Duodenal mucosa (tissue), 2 donors: ENCODE measurements at regions not wholly inside any gene's neighbourhood (a gene's known extent, or its start where the extent isn't known, plus 50 kb on each side); places are given as distances from the start of the nearest gene placed in this dataset.
"Not testable (repeated sequence)": the region's sequence is repeated elsewhere in the genome, so short reads cannot be mapped to it uniquely, and the experiment has no call there.

Source experiments
- H3K27ac ChIP-seq: one replicate; pipeline ENCODE4 v1.7.0; 2013; ENCODE audit warnings: low read depth, low read length
- H3K27me3 ChIP-seq, 2 donors: one replicate each; pipeline ENCODE4 v1.7.0; 2013; ENCODE audit warnings: low read length in 2 of 2, control low read depth in 1 of 2; ENCODE audit not compliant: insufficient read depth in 2 of 2, control insufficient read depth in 1 of 2
- H3K36me3 ChIP-seq, 2 donors: one replicate each; pipeline ENCODE4 v1.7.0; 2013; ENCODE audit warnings: low read length in 2 of 2, control low read depth in 1 of 2; ENCODE audit not compliant: insufficient read depth in 2 of 2, control insufficient read depth in 1 of 2
- H3K4me1 ChIP-seq, 2 donors: one replicate each; pipeline ENCODE4 v1.7.0; 2013; ENCODE audit warnings: low read length in 2 of 2, control low read depth in 1 of 2; ENCODE audit not compliant: insufficient read depth in 2 of 2, control insufficient read depth in 1 of 2
- H3K4me3 ChIP-seq, 2 donors: one replicate each; pipeline ENCODE4 v1.7.0; 2013; ENCODE audit warnings: low read length in 2 of 2, low read depth in 1 of 2
- H3K9ac ChIP-seq, 2 donors: one replicate each; pipeline ENCODE4 v1.7.0; 2013; ENCODE audit warnings: low read length in 2 of 2, low read depth in 1 of 2
- H3K9me3 ChIP-seq, 2 donors: one replicate each; pipeline ENCODE4 v1.7.0; 2013; ENCODE audit warnings: low read length in 2 of 2, control low read depth in 1 of 2; ENCODE audit not compliant: control insufficient read depth in 1 of 2

DNA sequence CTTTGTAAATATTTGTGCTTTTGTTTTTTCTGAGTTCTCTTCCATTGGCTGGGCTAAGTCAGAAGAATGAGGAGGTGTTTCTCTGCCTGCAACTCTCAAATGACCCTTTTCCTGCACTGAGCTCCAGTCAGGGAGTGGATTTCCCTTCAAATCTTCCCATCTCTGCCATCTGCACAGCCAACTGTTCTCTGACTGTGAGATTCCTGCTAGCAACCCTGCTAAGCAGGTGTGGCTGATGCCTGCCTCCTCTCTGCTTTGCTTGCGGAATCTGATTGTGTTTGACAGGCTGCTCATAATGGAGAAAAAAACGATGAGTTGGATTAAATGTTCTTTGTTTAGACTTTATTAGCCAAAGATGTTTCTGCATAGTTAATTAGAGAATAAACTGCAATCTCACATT is 519.8 kb downstream of the TMEM114 start:
- Histone ChIP-seq H3K27me3 (no peaks in the 10 kb centered on the region), H3K36me3 (no peaks in the 10 kb centered on the region), H3K4me3 (no peak overlapping the region), H3K4me1 (no peaks in the 10 kb centered on the region), H3K9ac (no peak overlapping the region), H3K27ac (no peak overlapping the region), H3K9me3 (peaks cover 6 to 11% of the 10 kb centered on the region in 2 donors)

DNA sequence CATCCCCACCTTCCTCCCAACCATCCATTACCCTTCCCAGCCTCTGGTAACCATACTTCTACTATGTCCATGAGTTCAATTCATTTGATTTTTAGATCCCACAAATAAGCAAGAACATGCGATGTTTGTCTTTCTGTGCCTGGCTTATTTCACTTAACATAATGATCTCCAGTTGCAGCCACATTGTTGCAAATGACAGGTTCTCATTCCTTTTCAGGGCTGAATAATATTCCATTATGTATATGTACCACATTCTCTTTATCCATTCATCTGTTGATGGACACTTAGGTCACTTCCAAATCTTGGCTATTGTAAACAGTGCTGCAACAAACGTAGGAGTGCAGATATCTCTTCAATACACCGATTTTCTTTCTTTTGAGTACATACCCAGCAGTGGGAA is 522.1 kb downstream of the TMEM114 start:
- H3K9me3 ChIP-seq: peaks cover 11 to 16% of the 10 kb centered on the region in 2 donors
- not testable (repeated sequence) for H3K27ac ChIP-seq

DNA sequence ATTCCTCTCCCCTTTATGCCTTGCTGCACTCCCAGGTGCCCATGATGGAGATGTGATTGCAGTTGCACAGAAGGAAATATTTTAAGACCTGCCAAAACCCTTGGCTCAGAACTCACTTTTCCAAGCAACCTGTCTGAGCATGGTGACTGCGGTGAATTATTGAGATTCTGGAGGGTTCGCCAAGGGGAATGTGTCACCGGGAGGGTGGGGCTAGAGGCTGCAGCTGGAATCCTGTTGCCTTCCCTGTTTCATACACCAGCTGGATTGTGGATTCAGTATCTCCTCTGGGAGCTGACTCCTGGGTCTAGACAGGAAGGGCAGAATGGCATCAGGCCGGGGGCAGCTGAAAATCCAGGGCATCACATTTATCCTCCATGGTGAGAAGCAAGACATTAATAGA is 527.2 kb downstream of the TMEM114 start:
- Histone ChIP-seq H3K27me3 (no peaks in the 10 kb centered on the region), H3K9me3 (peaks cover 11 to 16% of the 10 kb centered on the region in 2 donors), H3K36me3 (no peaks in the 10 kb centered on the region), H3K4me1 (no peaks in the 10 kb centered on the region), H3K4me3 (no peak overlapping the region), H3K27ac (no peak overlapping the region), H3K9ac (no peak overlapping the region)

More for the DNA sequence above, 522.1 kb downstream of the TMEM114 start:
- not testable (repeated sequence) for H3K9ac ChIP-seq, H3K27me3 ChIP-seq, H3K4me3 ChIP-seq, H3K4me1 ChIP-seq, H3K36me3 ChIP-seq

DNA sequence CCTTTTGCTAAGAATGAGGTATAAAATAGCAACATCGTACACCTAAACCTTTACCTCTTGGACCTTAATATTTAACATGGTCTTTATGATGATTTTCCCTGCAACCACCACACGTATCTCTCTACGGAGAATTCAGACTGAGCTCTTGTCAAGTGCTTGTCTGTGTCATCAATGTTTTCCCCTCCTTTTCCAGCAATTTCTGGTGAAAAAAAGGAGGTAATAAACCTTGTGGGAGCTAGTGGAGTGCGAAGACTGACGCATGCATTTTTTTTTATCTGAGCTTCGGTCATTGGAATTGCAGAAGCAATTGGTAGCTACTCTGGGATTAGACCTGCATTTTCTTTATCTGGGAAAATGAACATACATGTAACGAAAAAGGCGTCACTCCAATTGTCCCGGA is 527.6 kb downstream of the TMEM114 start:
- Histone ChIP-seq H3K27ac (no peak overlapping the region), H3K4me1 (no peaks in the 10 kb centered on the region), H3K9me3 (peaks cover 11 to 16% of the 10 kb centered on the region in 2 donors), H3K4me3 (no peak overlapping the region), H3K36me3 (no peaks in the 10 kb centered on the region), H3K27me3 (no peaks in the 10 kb centered on the region), H3K9ac (no peak overlapping the region)

DNA sequence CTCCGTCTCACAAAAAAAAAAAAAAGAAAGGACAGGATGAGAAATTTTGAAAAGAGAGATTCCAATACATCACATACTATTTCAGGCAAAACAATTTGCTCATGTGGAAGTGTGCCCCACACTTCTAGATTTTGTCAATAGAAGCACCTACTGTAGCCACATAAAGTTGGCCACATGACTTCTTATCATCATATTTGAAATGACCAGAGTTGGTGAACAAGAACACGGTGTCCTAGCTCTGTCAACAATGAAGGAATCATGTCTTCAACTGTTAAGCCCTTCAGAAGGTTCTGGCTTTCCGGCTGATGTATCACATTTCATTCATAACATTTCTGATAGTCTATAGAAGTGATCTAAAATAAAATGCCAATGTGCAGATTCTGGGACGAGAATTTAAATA is 534.5 kb downstream of the TMEM114 start:
- Histone ChIP-seq H3K9me3 (no peaks in the 10 kb centered on the region), H3K36me3 (no peaks in the 10 kb centered on the region), H3K9ac (no peak overlapping the region), H3K27ac (no peak overlapping the region), H3K27me3 (no peaks in the 10 kb centered on the region), H3K4me1 (no peaks in the 10 kb centered on the region), H3K4me3 (no peak overlapping the region)

DNA sequence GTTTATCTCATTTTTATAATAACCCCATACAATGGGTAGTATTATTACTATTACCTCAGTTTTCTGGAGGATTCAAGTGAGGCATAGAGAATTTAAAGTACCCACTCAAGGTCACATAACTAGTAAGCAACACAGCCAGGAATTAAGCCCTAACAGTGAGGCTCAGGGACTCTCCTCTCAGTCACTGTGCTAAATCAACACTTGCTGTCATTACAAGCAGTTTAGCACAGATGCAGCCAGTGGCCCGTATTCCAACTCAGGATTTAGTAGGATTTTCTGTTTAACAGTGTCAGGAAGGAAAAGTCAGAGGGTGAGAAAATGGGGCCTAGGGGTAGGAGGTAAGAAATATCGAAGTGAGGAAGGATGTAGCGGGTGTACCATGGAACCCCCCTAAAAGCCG is 536.9 kb downstream of the TMEM114 start:
- Histone ChIP-seq H3K4me3 (no peak overlapping the region), H3K9ac (no peak overlapping the region), H3K27me3 (no peaks in the 10 kb centered on the region), H3K4me1 (no peaks in the 10 kb centered on the region), H3K9me3 (no peaks in the 10 kb centered on the region), H3K36me3 (no peaks in the 10 kb centered on the region), H3K27ac (no peak overlapping the region)

DNA sequence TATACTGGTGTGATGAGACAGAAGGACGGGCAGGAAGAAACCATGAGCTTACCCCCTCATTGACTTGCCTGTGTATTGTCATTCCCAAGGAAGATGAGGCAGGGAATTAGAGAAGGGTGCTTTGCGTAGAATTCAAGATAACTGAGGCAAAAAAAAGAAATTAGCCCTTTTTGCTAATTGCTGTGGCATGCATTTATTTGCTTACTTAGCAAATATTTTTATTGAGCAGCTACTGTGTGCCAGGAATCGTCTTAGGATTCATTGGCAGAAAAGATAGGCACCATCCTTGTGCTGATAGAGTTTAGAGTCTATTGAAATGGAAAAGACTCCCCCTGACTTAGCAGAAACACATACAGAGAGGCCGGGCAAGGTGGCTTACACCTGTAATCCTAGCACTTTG is 541.9 kb downstream of the TMEM114 start:
- Histone ChIP-seq H3K9me3 (no peaks in the 10 kb centered on the region), H3K36me3 (no peaks in the 10 kb centered on the region), H3K27ac (no peak overlapping the region), H3K4me3 (no peak overlapping the region), H3K9ac (no peak overlapping the region), H3K27me3 (no peaks in the 10 kb centered on the region), H3K4me1 (no peaks in the 10 kb centered on the region)

DNA sequence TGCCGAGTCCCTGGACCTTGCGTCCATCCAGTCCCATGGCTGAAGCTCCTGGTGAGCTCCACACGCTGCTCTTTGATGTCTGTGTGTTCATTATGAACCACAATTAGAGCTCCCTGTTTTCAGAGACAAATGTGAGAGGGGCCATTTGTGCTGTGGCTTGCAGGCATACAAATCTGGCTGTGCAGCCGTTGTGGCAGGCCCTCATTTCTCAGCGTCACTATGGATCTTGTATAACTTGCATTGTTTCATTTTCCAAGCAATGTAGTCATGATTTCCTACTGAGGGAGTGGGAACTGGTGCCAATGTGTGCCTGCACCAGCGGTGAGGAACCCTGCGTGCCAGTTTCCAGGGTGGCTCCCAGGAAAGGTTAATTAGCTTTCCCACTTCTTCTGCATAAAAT is 542.6 kb downstream of the TMEM114 start:
- no peak overlapping the region for H3K27ac ChIP-seq
- H3K4me1 ChIP-seq: no peaks in the 10 kb centered on the region
- no peaks in the 10 kb centered on the region for H3K27me3 ChIP-seq
- no peak overlapping the region for H3K9ac ChIP-seq
- H3K9me3 ChIP-seq: no peaks in the 10 kb centered on the region
- no peaks in the 10 kb centered on the region for H3K36me3 ChIP-seq
- no peak overlapping the region for H3K4me3 ChIP-seq

DNA sequence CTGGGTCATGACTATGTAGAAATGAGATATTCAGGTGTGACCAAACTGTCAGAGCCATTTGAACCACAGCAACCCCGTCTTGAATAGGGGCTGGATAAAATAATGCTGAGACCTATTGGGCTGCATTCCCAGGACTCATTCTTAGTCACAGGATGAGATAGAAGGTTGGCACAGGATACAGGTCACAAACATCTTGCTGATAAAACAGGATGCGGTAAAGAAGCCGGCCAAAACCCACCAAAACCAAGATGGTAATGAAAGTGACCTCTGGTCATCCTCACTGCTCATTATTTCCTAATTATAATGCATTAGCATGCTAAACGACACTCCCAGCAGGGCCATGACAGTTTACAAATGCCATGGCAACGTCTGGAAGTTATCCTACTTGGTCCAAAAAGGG is 545.5 kb downstream of the TMEM114 start:
- Histone ChIP-seq H3K27ac (no peak overlapping the region), H3K4me1 (no peaks in the 10 kb centered on the region), H3K4me3 (no peak overlapping the region), H3K9me3 (no peaks in the 10 kb centered on the region), H3K36me3 (no peaks in the 10 kb centered on the region), H3K27me3 (no peaks in the 10 kb centered on the region), H3K9ac (no peak overlapping the region)

DNA sequence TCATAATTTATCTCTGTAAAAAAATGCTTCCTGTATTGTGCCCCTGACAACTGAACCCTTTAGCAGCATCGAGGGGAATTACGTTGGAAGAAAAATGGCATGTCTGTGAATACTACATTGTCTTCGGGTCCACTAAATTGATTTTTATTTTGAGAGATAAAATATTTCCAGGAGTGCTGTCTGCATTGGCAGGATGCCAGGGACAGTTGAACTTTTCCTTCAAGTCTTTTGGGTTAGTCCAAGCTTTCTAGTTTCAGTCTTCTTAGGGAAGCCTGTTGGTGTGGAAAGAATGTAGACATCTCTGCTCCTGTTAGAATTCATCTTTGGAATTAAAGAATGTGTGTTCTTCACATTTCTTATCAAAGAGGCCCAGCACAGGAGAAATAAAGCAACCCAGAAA is 557.9 kb downstream of the TMEM114 start:
- H3K27me3 ChIP-seq: no peaks in the 10 kb centered on the region
- no peaks in the 10 kb centered on the region for H3K4me1 ChIP-seq
- no peak overlapping the region for H3K27ac ChIP-seq
- no peak overlapping the region for H3K9ac ChIP-seq
- H3K9me3 ChIP-seq: peaks cover 0 to 7% of the 10 kb centered on the region in 2 donors
- no peak overlapping the region for H3K4me3 ChIP-seq
- H3K36me3 ChIP-seq: no peaks in the 10 kb centered on the region

DNA sequence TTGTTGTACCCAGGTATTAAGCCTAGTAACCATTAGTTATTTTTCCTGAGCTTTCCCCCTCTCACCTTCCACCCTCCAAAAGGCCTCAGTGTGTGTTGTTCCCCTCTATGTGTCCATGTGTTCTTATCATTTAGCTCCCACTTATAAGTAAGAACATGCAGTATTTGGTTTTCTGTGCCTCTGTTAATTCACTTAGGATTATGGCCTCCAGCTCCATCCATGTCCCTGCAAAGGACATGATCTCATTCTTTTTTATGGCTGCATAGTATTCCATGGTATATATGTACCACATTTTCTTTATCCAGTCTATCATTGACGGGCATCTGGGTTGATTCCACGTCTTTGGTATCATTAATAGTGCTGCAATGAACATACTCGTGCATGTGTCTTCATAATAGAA is 560.3 kb downstream of the TMEM114 start:
- not testable (repeated sequence) for H3K27me3 ChIP-seq, H3K9me3 ChIP-seq, H3K4me1 ChIP-seq, H3K9ac ChIP-seq, H3K4me3 ChIP-seq, H3K36me3 ChIP-seq, H3K27ac ChIP-seq
